Endodermal cell (in vitro differentiated cells): ENCODE measurements at regions not wholly inside any gene's neighbourhood (a gene's known extent, or its start where the extent isn't known, plus 50 kb on each side); places are given as distances from the start of the nearest gene placed in this dataset.
"Not testable (repeated sequence)": the region's sequence is repeated elsewhere in the genome, so short reads cannot be mapped to it uniquely, and the experiment has no call there.

ENCODE experiments used
- DNase-seq: peaks from one replicate; pipeline ENCODE4 v3.0.0-alpha.2; 2017
- H3K27ac ChIP-seq: 2 replicates; pipeline ENCODE4 v1.5.1; 2013; ENCODE audit warnings: mild to moderate bottlenecking, low read depth, low read length, moderate library complexity
- H3K27me3 ChIP-seq: 2 replicates; pipeline ENCODE4 v1.6.1; 2013; ENCODE audit warnings: mild to moderate bottlenecking, low read length, moderate library complexity; ENCODE audit not compliant: insufficient read depth, control insufficient read depth, poor library complexity, severe bottlenecking
- H3K36me3 ChIP-seq: 2 replicates; pipeline ENCODE4 v1.7.0; 2013; ENCODE audit warnings: mild to moderate bottlenecking, low read length, moderate library complexity; ENCODE audit not compliant: control insufficient read depth, insufficient read depth
- H3K4me1 ChIP-seq: one replicate; pipeline ENCODE4 v1.7.0; 2013; ENCODE audit warnings: low read length; ENCODE audit not compliant: control insufficient read depth, insufficient read depth
- H3K4me3 ChIP-seq: 2 replicates; pipeline ENCODE4 v1.5.1; 2013; ENCODE audit warnings: mild to moderate bottlenecking, low read length, moderate library complexity
- H3K9ac ChIP-seq: 2 replicates; pipeline ENCODE4 v1.6.1; 2013; ENCODE audit warnings: mild to moderate bottlenecking, low read length, moderate library complexity; ENCODE audit not compliant: poor library complexity, severe bottlenecking; ENCODE audit errors: extremely low read depth
- H3K9me3 ChIP-seq: 2 replicates; pipeline ENCODE4 v1.6.1; 2013; ENCODE audit warnings: mild to moderate bottlenecking, low read length, moderate library complexity; ENCODE audit not compliant: control insufficient read depth
- H3K27ac Mint-ChIP-seq: 2 replicates; pipeline ENCODE4 v1.8.0; 2020; ENCODE audit warnings: mixed read lengths
- H3K27me3 Mint-ChIP-seq: 2 replicates; pipeline ENCODE4 v1.8.0; 2021; ENCODE audit warnings: mild to moderate bottlenecking, mixed read lengths; ENCODE audit not compliant: insufficient read depth
- H3K36me3 Mint-ChIP-seq: 2 replicates; pipeline ENCODE4 v1.8.0; 2020; ENCODE audit warnings: low read depth, mixed read lengths
- H3K4me1 Mint-ChIP-seq: 2 replicates; pipeline ENCODE4 v1.8.0; 2020; ENCODE audit warnings: mixed read lengths
- H3K4me3 Mint-ChIP-seq: 2 replicates; pipeline ENCODE4 v1.8.0; 2020; ENCODE audit warnings: mild to moderate bottlenecking, moderate library complexity, mixed read lengths
- H3K9me3 Mint-ChIP-seq: 2 replicates; pipeline ENCODE4 v1.8.0; 2020; ENCODE audit warnings: mild to moderate bottlenecking, mixed read lengths
- WGBS, 2 experiments: methylation state at CpG; one replicate each; pipeline versions ENCODE4 v1.1.5 to v1.1.7; 2013; ENCODE audit warnings: missing lambda C conversion rate in 2 of 2, mixed read lengths in 1 of 2; ENCODE audit not compliant: insufficient coverage in 1 of 2, insufficient read length in 1 of 2; 5-methylcytosine and 5-hydroxymethylcytosine counted together
- TF ChIP-seq, protein P1 (sequence below): fragments of 200-600 bp; sonication (generic); conservative IDR thresholded peaks from 2 replicates; pipeline ENCODE4 v1.5.0; 2021; ENCODE audit warnings: antibody characterized with exemption, mild to moderate bottlenecking

GRCh38 chr11:103610435-103610834 is 426.0 kb upstream of the DDI1 start:
- Histone ChIP-seq H3K27ac (no peak overlapping the region), H3K4me3 (no peak overlapping the region), H3K4me1 (no peaks in the 10 kb centered on the region), H3K27me3 (no peaks in the 10 kb centered on the region), H3K9ac (no peak overlapping the region), H3K36me3 (no peaks in the 10 kb centered on the region), H3K9me3 (peaks cover 11% of the 10 kb centered on the region)
- no peak for DNase-seq
- peaks cover 14% of the 10 kb centered on the region for H3K9me3 Mint-ChIP-seq
- no peaks in the 10 kb centered on the region for H3K36me3 Mint-ChIP-seq
- H3K4me1 Mint-ChIP-seq: peaks cover 14% of the 10 kb centered on the region
- no peak overlapping the region for H3K27ac Mint-ChIP-seq
- TF ChIP-seq, protein P1, sequence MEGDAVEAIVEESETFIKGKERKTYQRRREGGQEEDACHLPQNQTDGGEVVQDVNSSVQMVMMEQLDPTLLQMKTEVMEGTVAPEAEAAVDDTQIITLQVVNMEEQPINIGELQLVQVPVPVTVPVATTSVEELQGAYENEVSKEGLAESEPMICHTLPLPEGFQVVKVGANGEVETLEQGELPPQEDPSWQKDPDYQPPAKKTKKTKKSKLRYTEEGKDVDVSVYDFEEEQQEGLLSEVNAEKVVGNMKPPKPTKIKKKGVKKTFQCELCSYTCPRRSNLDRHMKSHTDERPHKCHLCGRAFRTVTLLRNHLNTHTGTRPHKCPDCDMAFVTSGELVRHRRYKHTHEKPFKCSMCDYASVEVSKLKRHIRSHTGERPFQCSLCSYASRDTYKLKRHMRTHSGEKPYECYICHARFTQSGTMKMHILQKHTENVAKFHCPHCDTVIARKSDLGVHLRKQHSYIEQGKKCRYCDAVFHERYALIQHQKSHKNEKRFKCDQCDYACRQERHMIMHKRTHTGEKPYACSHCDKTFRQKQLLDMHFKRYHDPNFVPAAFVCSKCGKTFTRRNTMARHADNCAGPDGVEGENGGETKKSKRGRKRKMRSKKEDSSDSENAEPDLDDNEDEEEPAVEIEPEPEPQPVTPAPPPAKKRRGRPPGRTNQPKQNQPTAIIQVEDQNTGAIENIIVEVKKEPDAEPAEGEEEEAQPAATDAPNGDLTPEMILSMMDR: no peak
- H3K27me3 Mint-ChIP-seq: no peaks in the 10 kb centered on the region
- H3K4me3 Mint-ChIP-seq: no peak overlapping the region

GRCh38 chr11:103611526-103612260 is 424.7 kb upstream of the DDI1 start:
- H3K4me1 Mint-ChIP-seq: peaks cover 16% of the 10 kb centered on the region
- H3K36me3 ChIP-seq, H3K27ac Mint-ChIP-seq, H3K27me3 Mint-ChIP-seq, H3K4me1 ChIP-seq, H3K27me3 ChIP-seq, H3K36me3 Mint-ChIP-seq, H3K9ac ChIP-seq, H3K27ac ChIP-seq, H3K4me3 ChIP-seq, DNase-seq, H3K4me3 Mint-ChIP-seq: not testable (repeated sequence)
- TF ChIP-seq, protein P1: peak; percentile 51
- 91 to 96% methylated on average over 5 to 7 of the region's 7 CpGs for WGBS, 2 experiments
- peaks cover 14% of the 10 kb centered on the region for H3K9me3 Mint-ChIP-seq
- peaks cover 11% of the 10 kb centered on the region for H3K9me3 ChIP-seq

DNA sequence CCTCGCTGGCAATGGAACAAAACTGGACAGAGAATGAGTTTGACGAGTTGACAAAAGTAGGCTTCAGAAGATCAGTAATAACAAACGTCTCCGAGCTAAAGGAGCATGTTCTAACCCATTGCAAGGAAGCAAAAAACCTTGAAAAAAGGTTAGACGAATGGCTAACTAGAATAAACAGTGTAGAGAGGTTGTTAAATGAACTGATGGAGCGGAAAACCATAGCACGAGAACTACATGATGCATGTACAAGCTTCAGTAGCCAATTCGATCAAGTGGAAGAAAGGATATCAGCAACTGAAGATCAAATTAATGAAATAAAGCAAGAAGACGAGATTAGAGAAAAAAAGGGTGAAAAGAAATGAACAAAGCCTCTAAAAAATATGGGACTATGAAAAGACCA is 424.0 kb upstream of the DDI1 start:
- H3K9me3 ChIP-seq: peaks cover 11% of the 10 kb centered on the region
- not testable (repeated sequence) for H3K4me3 Mint-ChIP-seq, H3K27ac Mint-ChIP-seq, H3K4me3 ChIP-seq, DNase-seq, H3K27ac ChIP-seq, H3K27me3 ChIP-seq, H3K4me1 ChIP-seq, H3K9ac ChIP-seq, H3K36me3 ChIP-seq, H3K36me3 Mint-ChIP-seq, H3K27me3 Mint-ChIP-seq
- peaks cover 16% of the 10 kb centered on the region for H3K4me1 Mint-ChIP-seq
- WGBS, 2 experiments: 93 to 97% methylated on average over 9 of the region's 9 CpGs
- H3K9me3 Mint-ChIP-seq: peaks cover 14% of the 10 kb centered on the region

DNA sequence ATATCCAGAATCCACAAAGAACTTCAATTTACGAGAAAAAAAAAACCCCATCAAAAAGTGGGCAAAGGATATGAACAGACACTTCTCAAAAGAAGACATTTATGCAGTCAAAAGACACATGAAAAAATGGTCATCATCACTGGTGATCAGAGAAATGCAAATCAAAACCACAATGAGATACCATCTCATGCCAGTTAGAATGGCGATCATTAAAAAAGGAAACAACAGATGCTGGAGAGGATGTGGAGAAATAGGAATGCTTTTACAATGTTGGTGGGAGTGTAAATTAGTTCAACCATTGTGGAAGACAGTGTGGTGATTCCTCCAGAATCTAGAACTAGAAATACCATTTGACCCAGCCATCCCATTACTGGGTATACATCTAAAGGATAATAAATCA is 419.9 kb upstream of the DDI1 start:
- not testable (repeated sequence) for H3K27ac Mint-ChIP-seq, H3K4me3 Mint-ChIP-seq, H3K27ac ChIP-seq, H3K9ac ChIP-seq, H3K27me3 Mint-ChIP-seq, H3K4me3 ChIP-seq, DNase-seq, H3K9me3 ChIP-seq, H3K36me3 ChIP-seq, H3K27me3 ChIP-seq, H3K9me3 Mint-ChIP-seq, H3K4me1 ChIP-seq, H3K36me3 Mint-ChIP-seq
- peaks cover 12% of the 10 kb centered on the region for H3K4me1 Mint-ChIP-seq
- WGBS, 2 experiments: 67 to 83% methylated on average over 1 to 2 of the region's 2 CpGs
